DOHH2 (cell line): ENCODE measurements at regions not wholly inside any gene's neighbourhood (a gene's known extent, or its start where the extent isn't known, plus 50 kb on each side); places are given as distances from the start of the nearest gene placed in this dataset.
"Not testable (repeated sequence)": the region's sequence is repeated elsewhere in the genome, so short reads cannot be mapped to it uniquely, and the experiment has no call there.

Experiments
- H3F3A ChIP-seq: fragments of 200-600 bp; sonication (generic), shearing (Covaris generic); 2 replicates; pipeline ENCODE4 v1.6.0; 2016; ENCODE audit warnings: antibody characterized with exemption, mild to moderate bottlenecking; ENCODE audit not compliant: control insufficient read depth, insufficient read depth
- H3K27ac ChIP-seq: fragments of 200-600 bp; sonication (generic); 2 replicates; pipeline ENCODE4 v1.5.1; 2014; ENCODE audit warnings: low read depth, mild to moderate bottlenecking, low read length, moderate library complexity
- H3K27me3 ChIP-seq: fragments of 200-600 bp; sonication (generic); 2 replicates; pipeline ENCODE4 v1.6.1; 2014; ENCODE audit warnings: mild to moderate bottlenecking, low read length, mixed read lengths; ENCODE audit not compliant: control insufficient read depth
- H3K36me3 ChIP-seq: fragments of 200-600 bp; sonication (generic); 2 replicates; pipeline ENCODE4 v1.6.1; 2014; ENCODE audit warnings: mild to moderate bottlenecking, low read length, moderate library complexity, mixed read lengths; ENCODE audit not compliant: control insufficient read depth
- H3K4me1 ChIP-seq: fragments of 200-600 bp; sonication (generic); 2 replicates; pipeline ENCODE4 v1.6.1; 2014; ENCODE audit warnings: mild to moderate bottlenecking, low read length, mixed read lengths; ENCODE audit not compliant: control insufficient read depth
- H3K4me2 ChIP-seq: fragments of 200-600 bp; sonication (generic); 2 replicates; pipeline ENCODE4 v1.6.0; 2014; ENCODE audit warnings: mild to moderate bottlenecking, low read length, moderate library complexity
- H3K4me3 ChIP-seq: fragments of 200-600 bp; sonication (generic); 2 replicates; pipeline ENCODE4 v1.5.1; 2014; ENCODE audit warnings: mild to moderate bottlenecking, low read length, mixed read lengths
- H3K79me2 ChIP-seq: fragments of 200-600 bp; sonication (generic); 2 replicates; pipeline ENCODE4 v1.6.1; 2014; ENCODE audit warnings: mild to moderate bottlenecking, low read length, mixed read lengths; ENCODE audit not compliant: control insufficient read depth
- H3K9me2 ChIP-seq: fragments of 200-600 bp; sonication (generic); replicated peaks from 2 replicates; pipeline ENCODE4 v1.6.1; 2014; ENCODE audit warnings: mild to moderate bottlenecking, low read length, mixed read lengths; ENCODE audit not compliant: control insufficient read depth
- H3K9me3 ChIP-seq: fragments of 200-600 bp; sonication (generic); 2 replicates; pipeline ENCODE4 v1.6.1; 2014; ENCODE audit warnings: antibody characterized with exemption, low read length, mixed read lengths; ENCODE audit not compliant: control insufficient read depth, insufficient read depth
- H4K20me1 ChIP-seq: fragments of 200-600 bp; sonication (generic); 2 replicates; pipeline ENCODE4 v1.6.0; 2014; ENCODE audit warnings: low read depth, mild to moderate bottlenecking, antibody characterized with exemption, low read length, moderate library complexity; ENCODE audit not compliant: control insufficient read depth, insufficient read depth
- EZH2phosphoT487 ChIP-seq: fragments of 200-600 bp; sonication (generic); IDR thresholded peaks from 2 replicates; pipeline ENCODE4 v1.6.1; 2017; ENCODE audit warnings: borderline replicate concordance, mild to moderate bottlenecking, antibody characterized with exemption, low read length, moderate library complexity, mixed read lengths
- TF ChIP-seq, protein P1 (sequence below): fragments of 200-600 bp; sonication (generic); IDR thresholded peaks from one replicate; pipeline ENCODE4 v1.5.1; 2014; ENCODE audit warnings: antibody characterized with exemption, mild to moderate bottlenecking, low read depth, low read length; ENCODE audit not compliant: poor library complexity, severe bottlenecking

DNA sequence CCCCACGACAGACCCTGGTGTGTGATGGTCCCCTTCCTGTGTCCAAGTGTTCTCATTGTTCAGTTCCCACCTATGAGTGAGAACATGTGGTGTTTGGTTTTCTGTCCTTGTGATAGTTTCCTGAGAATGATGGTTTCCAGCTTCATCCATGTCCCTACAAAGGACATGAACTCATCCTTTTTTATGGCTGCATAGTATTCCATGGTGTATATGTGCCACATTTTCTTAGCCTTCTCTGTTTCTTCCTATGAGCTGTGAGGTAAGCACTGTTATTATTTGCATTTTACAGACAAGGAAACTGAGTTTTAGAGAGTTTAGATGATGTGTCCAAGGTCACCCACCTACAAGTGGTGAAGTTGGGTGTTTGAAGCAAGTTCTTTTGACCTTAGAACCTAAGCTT is 51.1 kb upstream of the BNC1 start:
- H3K4me3 ChIP-seq, H3K36me3 ChIP-seq, H3K4me1 ChIP-seq, H3K79me2 ChIP-seq, H3K27ac ChIP-seq, H3K27me3 ChIP-seq, H3F3A ChIP-seq, H3K4me2 ChIP-seq, H4K20me1 ChIP-seq, H3K9me3 ChIP-seq, H3K9me2 ChIP-seq: not testable (repeated sequence)

DNA sequence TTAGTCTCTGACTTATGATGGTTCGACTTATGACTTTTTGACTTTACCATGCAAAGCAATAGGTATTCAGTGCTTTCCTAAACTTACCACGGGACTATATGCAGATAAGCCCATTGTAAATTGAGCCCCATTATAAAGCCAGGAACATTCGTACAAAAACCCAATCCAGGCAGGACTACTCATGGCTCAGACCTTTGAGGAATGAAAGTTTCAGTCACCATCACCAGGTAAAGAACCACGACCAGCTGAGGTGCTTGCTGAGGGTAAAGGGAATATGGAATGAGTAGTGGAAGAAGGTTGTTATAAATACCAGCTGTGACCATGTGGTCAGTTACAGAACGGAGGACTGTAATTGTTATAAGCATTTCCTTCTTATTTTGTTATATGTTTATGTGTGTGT is 54.9 kb upstream of the BNC1 start:
- Histone ChIP-seq H4K20me1 (no peaks in the 10 kb centered on the region), H3K9me3 (no peaks in the 10 kb centered on the region), H3K27me3 (no peaks in the 10 kb centered on the region), H3K9me2 (no peaks in the 10 kb centered on the region), H3K4me3 (no peak overlapping the region), H3K36me3 (no peaks in the 10 kb centered on the region), H3K4me2 (no peak overlapping the region), H3K4me1 (no peaks in the 10 kb centered on the region), H3K79me2 (no peaks in the 10 kb centered on the region), H3K27ac (no peak overlapping the region), H3F3A (no peaks in the 10 kb centered on the region)
- no peak for TF ChIP-seq EZH2phosphoT487
- TF ChIP-seq, protein P1, sequence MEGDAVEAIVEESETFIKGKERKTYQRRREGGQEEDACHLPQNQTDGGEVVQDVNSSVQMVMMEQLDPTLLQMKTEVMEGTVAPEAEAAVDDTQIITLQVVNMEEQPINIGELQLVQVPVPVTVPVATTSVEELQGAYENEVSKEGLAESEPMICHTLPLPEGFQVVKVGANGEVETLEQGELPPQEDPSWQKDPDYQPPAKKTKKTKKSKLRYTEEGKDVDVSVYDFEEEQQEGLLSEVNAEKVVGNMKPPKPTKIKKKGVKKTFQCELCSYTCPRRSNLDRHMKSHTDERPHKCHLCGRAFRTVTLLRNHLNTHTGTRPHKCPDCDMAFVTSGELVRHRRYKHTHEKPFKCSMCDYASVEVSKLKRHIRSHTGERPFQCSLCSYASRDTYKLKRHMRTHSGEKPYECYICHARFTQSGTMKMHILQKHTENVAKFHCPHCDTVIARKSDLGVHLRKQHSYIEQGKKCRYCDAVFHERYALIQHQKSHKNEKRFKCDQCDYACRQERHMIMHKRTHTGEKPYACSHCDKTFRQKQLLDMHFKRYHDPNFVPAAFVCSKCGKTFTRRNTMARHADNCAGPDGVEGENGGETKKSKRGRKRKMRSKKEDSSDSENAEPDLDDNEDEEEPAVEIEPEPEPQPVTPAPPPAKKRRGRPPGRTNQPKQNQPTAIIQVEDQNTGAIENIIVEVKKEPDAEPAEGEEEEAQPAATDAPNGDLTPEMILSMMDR = no peak

DNA sequence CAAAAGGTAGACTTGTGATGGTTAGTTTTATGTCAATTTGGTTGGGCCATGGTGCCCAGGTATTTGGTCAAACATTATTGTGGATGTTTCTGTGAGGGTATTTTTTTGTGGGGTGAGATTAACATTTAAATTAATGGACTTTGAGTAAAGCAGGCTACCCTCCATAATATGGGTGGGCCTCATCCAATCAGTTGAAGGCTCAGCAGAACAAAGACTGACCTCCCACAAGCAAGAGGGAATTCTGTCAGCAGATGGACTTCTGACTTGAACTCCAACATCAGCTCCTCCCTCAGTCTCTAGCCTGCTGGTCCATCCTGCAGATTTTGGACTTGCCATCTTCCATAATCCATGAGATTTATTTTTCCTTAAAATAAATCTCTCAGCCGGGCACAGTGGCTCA is 55.6 kb upstream of the BNC1 start:
- no peaks in the 10 kb centered on the region for H3F3A ChIP-seq

GRCh38 chr15:83346342-83346741 is 61.9 kb upstream of the BNC1 start:
- Histone ChIP-seq H3K4me3 (no peak overlapping the region), H3K4me2 (no peak overlapping the region), H3K36me3 (no peaks in the 10 kb centered on the region), H3K9me3 (no peaks in the 10 kb centered on the region), H3K27me3 (no peaks in the 10 kb centered on the region), H3K4me1 (no peaks in the 10 kb centered on the region), H3F3A (no peaks in the 10 kb centered on the region), H3K9me2 (no peaks in the 10 kb centered on the region), H3K27ac (no peak overlapping the region), H3K79me2 (no peaks in the 10 kb centered on the region), H4K20me1 (no peaks in the 10 kb centered on the region)
- TF ChIP-seq, protein P1 = no peak
- TF ChIP-seq EZH2phosphoT487 = no peak

More for the DNA sequence above, 55.6 kb upstream of the BNC1 start:
- Histone ChIP-seq H3K36me3 (no peaks in the 10 kb centered on the region), H3K9me3 (no peaks in the 10 kb centered on the region), H3K27me3 (no peaks in the 10 kb centered on the region), H4K20me1 (no peaks in the 10 kb centered on the region), H3K9me2 (no peaks in the 10 kb centered on the region), H3K4me3 (no peak overlapping the region), H3K79me2 (no peaks in the 10 kb centered on the region), H3K27ac (no peak overlapping the region), H3K4me2 (no peak overlapping the region), H3K4me1 (no peaks in the 10 kb centered on the region)
- TF ChIP-seq, protein P1 = no peak
- TF ChIP-seq EZH2phosphoT487 = no peak
